GM12878 (cell line): ENCODE measurements at regions not wholly inside any gene's neighbourhood (a gene's known extent, or its start where the extent isn't known, plus 50 kb on each side); places are given as distances from the start of the nearest gene placed in this dataset.

Experiments used
- ATAC-seq: fragments of 200-7000 bp; cut with Tn5 transposase; 3 replicates; pipeline ENCODE4 v1.9.1; 2020; ENCODE audit warnings: mild to moderate bottlenecking, moderate library complexity
- BruUV-seq: library from RNA; stranded (reverse); fragments of 400-500 nt; replicated peaks from 2 replicates; lab custom pipeline; 2021; lab: Mats Ljungman, UMichigan
- CTCF ChIA-PET: fragments of 300-600 bp; sonication (Branson Sonifier 250); formaldehyde crosslinking; extraction: SDS; loops from one replicate; lab custom pipeline; 2021; ENCODE audit warnings: inconsistent platforms; lab: Yijun Ruan, JAX
- POLR2A ChIA-PET: fragments of 350-600 bp; formaldehyde crosslinking; extraction: SDS; loops from one replicate; lab custom pipeline; 2021; ENCODE audit warnings: inconsistent platforms; lab: Charles Lee
- RAD21 ChIA-PET: fragments of 300-600 bp; sonication (Branson Sonifier 250); formaldehyde crosslinking; loops from one replicate; lab custom pipeline; 2023; ENCODE audit warnings: antibody characterized with exemption; ENCODE audit not compliant: unreplicated experiment; lab: Charles Lee
- SMC1A ChIA-PET: fragments of 300-600 bp; sonication (Branson Sonifier 250); formaldehyde crosslinking; loops from one replicate; lab custom pipeline; 2023; ENCODE audit not compliant: unreplicated experiment, uncharacterized antibody; lab: Charles Lee
- DNase-seq: peaks from one replicate; pipeline ENCODE4 v3.0.0-alpha.2; 2011; ENCODE audit warnings: low read depth, low spot score
- FAIRE-seq: peaks from 3 replicates; lab custom pipeline; 2011; peaks lifted over from hg19 to GRCh38; lab: Jason Lieb, UNC
- H2AFZ ChIP-seq: 2 replicates; pipeline ENCODE4 v1.6.0; 2011; ENCODE audit warnings: low read depth, low read length, control low read depth; ENCODE audit not compliant: control insufficient read depth
- H3K27ac ChIP-seq: 2 replicates; pipeline ENCODE4 v1.5.1; 2011; ENCODE audit warnings: control low read depth; ENCODE audit not compliant: control insufficient read depth, insufficient read depth
- H3K27me3 ChIP-seq, 2 experiments: replicated peaks in 1 of 2; 2 replicates each; pipeline versions ENCODE4 v1.6.0 to v1.6.1; 2011; ENCODE audit warnings: low read length in 1 of 2; ENCODE audit not compliant: control insufficient read depth in 2 of 2, insufficient read depth in 2 of 2
- H3K36me3 ChIP-seq, 2 experiments: 2 replicates each; pipeline ENCODE4 v1.5.1; 2011; ENCODE audit warnings: low read length in 1 of 2; ENCODE audit not compliant: control insufficient read depth in 2 of 2, insufficient read depth in 2 of 2
- H3K4me1 ChIP-seq: 2 replicates; pipeline ENCODE4 v1.6.1; 2011; ENCODE audit warnings: mild to moderate bottlenecking, low read length, moderate library complexity, mixed read lengths; ENCODE audit not compliant: control insufficient read depth, insufficient read depth
- H3K4me2 ChIP-seq: 2 replicates; pipeline ENCODE4 v1.6.0; 2011; ENCODE audit warnings: control low read depth; ENCODE audit not compliant: control insufficient read depth, insufficient read depth
- H3K4me3 ChIP-seq: fragments of 200-600 bp; sonication (generic); 2 replicates; pipeline ENCODE4 v1.5.1; 2016
- H3K79me2 ChIP-seq: 2 replicates; pipeline ENCODE4 v1.6.0; 2011; ENCODE audit warnings: low read length; ENCODE audit not compliant: control insufficient read depth, insufficient read depth
- H3K9ac ChIP-seq: 2 replicates; pipeline ENCODE4 v1.8.0; 2011; ENCODE audit warnings: low read length, control low read depth, mixed read lengths; ENCODE audit not compliant: control insufficient read depth, insufficient read depth
- H3K9me3 ChIP-seq: replicated peaks from 3 replicates; pipeline ENCODE4 v1.5.1; 2011; ENCODE audit warnings: mild to moderate bottlenecking, low read length; ENCODE audit not compliant: control insufficient read depth, insufficient read depth
- H4K20me1 ChIP-seq: 2 replicates; pipeline ENCODE4 v1.6.0; 2011; ENCODE audit not compliant: control insufficient read depth, insufficient read depth
- CBX3 ChIP-seq: fragments of 200-600 bp; sonication (generic); IDR thresholded peaks from 2 replicates; pipeline ENCODE4 v1.6.1; 2016; ENCODE audit warnings: low read depth, borderline replicate concordance
- CEBPB ChIP-seq, 2 experiments: fragments of 150-350 bp in 1 of 2; IDR thresholded peaks; 2 replicates each; pipeline ENCODE4 v1.6.1; 2012 to 2014; ENCODE audit warnings: low read depth in 2 of 2, low read length in 2 of 2, borderline replicate concordance in 1 of 2, inconsistent platforms in 1 of 2
- CHD1 ChIP-seq: IDR thresholded peaks from 2 replicates; pipeline ENCODE4 v1.6.1; 2012; ENCODE audit warnings: low read depth, low read length, improper control_type of control experiment
- EGR1 ChIP-seq, 2 experiments: IDR thresholded peaks; 1 replicate in 1 of 2; 2 replicates in 1 of 2; pipeline ENCODE4 v1.6.1; 2011 to 2012; ENCODE audit warnings: low read depth in 2 of 2, low read length in 2 of 2, borderline replicate concordance in 1 of 2, mild to moderate bottlenecking in 1 of 2, moderate library complexity in 1 of 2
- NRF1 ChIP-seq: conservative IDR thresholded peaks from 2 replicates; pipeline ENCODE4 v1.6.1; 2011; ENCODE audit warnings: mild to moderate bottlenecking, low read depth, low read length, improper control_type of control experiment
- PAX8 ChIP-seq: fragments of 450-650 bp; IDR thresholded peaks from 2 replicates; pipeline ENCODE4 v1.6.1; 2017; ENCODE audit warnings: mild to moderate bottlenecking, moderate library complexity
- TAF1 ChIP-seq: IDR thresholded peaks from 2 replicates; pipeline ENCODE4 v1.6.1; 2011; ENCODE audit warnings: mild to moderate bottlenecking, low read depth, low read length, borderline replicate concordance
- WGBS: methylation state at CpG from one replicate; pipeline ENCODE4 v1.1.6; 2016; ENCODE audit warnings: low lambda C conversion rate; ENCODE audit not compliant: insufficient replicate concordance, insufficient coverage; ENCODE audit errors: missing lambda C conversion rate; 5-methylcytosine and 5-hydroxymethylcytosine counted together
- in situ Hi-C: fragments of 300-500 bp; cut with MboI; formaldehyde crosslinking; loops from 9 replicates; pipeline ENCODE4 v1.14.3; 2018; ENCODE audit warnings: mixed read lengths
- intact Hi-C: fragments of 100-400 bp; cut with micrococcal nuclease; formaldehyde crosslinking; loops from one replicate; pipeline ENCODE4 v1.14.2; 2022; ENCODE audit not compliant: unreplicated experiment
- TF ChIP-seq, protein P1 (sequence below): IDR thresholded peaks from 2 replicates; pipeline ENCODE4 v1.6.1; 2012; ENCODE audit warnings: low read length, inconsistent platforms

GRCh38 chr18:61948846-61949438, 56.1 kb upstream of the RNF152 start (continued):
- no peak for TF ChIP-seq EGR1 (IDR thresholded peaks at IDR 0.05; ENCODE audit: borderline replicate concordance in 1 of 2, low read depth in 2 of 2, low read length in 2 of 2)
- no peak for TF ChIP-seq PAX8

DNA sequence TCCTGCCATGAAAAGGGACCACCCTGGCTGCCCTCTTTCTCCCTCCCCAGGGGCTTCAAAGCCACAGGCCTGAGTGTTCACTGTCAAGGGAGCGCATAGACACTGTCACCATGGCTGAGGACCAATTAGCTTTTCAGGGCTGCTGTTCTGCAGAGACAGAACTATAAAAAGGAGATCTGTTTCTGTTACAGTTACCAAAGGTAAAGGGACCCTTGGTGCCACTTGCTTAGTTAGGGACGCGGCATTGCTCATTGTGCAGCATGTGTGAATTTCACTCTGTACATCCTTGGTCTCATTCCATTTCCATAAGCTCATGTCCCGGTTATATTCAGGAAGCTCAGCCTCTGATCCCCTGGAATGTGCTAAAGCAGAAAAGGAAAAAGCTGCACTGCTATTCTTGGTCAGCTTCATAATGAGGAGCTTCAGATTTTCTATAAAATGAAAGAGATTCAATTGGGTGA, 55.5 kb upstream of the RNF152 start:
- Histone ChIP-seq H3K36me3 (no peaks in the 10 kb centered on the region), H3K4me3 (no peak overlapping the region), H3K27me3 (no peaks in the 10 kb centered on the region), H3K4me1 (peaks cover 12% of the 10 kb centered on the region), H3K4me2 (no peak overlapping the region), H4K20me1 (no peaks in the 10 kb centered on the region), H2AFZ (no peak overlapping the region), H3K9me3 (no peaks in the 10 kb centered on the region; the same call in 2 of the 3 replicates), H3K27ac (no peak overlapping the region), H3K79me2 (no peaks in the 10 kb centered on the region), H3K9ac (no peak overlapping the region)
- POLR2A ChIA-PET, result no interaction called here
- CTCF ChIA-PET, result interaction anchor here (1.4 to 1.5 kb wide), 2 partner anchors 8 to 139 kb away, joined by 3 to 6 read pairs; no protein-coding TSS in a partner anchor
- ATAC-seq (no peak), DNase-seq (no peak), FAIRE-seq (no peak)
- in situ Hi-C loops, result no loop called here
- intact Hi-C loops, result no loop called here
- TF ChIP-seq TAF1 (no peak), CEBPB (IDR thresholded peaks at IDR 0.05; ENCODE audit: borderline replicate concordance in 1 of 2, low read depth in 2 of 2, low read length in 2 of 2) (no peak), CBX3 (no peak), CHD1 (no peak), NRF1 (no peak), EGR1 (IDR thresholded peaks at IDR 0.05; ENCODE audit: borderline replicate concordance in 1 of 2, low read depth in 2 of 2, low read length in 2 of 2) (no peak)
- TF ChIP-seq, protein P1, sequence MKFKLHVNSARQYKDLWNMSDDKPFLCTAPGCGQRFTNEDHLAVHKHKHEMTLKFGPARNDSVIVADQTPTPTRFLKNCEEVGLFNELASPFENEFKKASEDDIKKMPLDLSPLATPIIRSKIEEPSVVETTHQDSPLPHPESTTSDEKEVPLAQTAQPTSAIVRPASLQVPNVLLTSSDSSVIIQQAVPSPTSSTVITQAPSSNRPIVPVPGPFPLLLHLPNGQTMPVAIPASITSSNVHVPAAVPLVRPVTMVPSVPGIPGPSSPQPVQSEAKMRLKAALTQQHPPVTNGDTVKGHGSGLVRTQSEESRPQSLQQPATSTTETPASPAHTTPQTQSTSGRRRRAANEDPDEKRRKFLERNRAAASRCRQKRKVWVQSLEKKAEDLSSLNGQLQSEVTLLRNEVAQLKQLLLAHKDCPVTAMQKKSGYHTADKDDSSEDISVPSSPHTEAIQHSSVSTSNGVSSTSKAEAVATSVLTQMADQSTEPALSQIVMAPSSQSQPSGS, result no peak
- SMC1A ChIA-PET, result no interaction called here
- RAD21 ChIA-PET, result interaction anchor here (1.6 kb wide), 1 partner anchor 25 kb away, joined by 3 read pairs; no protein-coding TSS in a partner anchor
- BruUV-seq, result no TSS peak
- WGBS, result 75% methylated on average over 4 of the region's 4 CpGs
